Fibroblast of lung (primary cell): ENCODE measurements at regions not wholly inside any gene's neighbourhood (a gene's known extent, or its start where the extent isn't known, plus 50 kb on each side); places are given as distances from the start of the nearest gene placed in this dataset.
"Not testable (repeated sequence)": the region's sequence is repeated elsewhere in the genome, so short reads cannot be mapped to it uniquely, and the experiment has no call there.

Experiments used
- DNase-seq, 2 donors: peaks; one replicate each; pipeline versions ENCODE4 v3.0.0 to v3.0.0-alpha.2; 2010; ENCODE audit warnings: low read depth in 2 of 2
- H2AFZ ChIP-seq: 2 replicates; pipeline ENCODE4 v1.5.1; 2012; ENCODE audit warnings: low read length, control low read depth, inconsistent platforms
- H3K27ac ChIP-seq: 2 replicates; pipeline ENCODE4 v1.5.1; 2011; ENCODE audit warnings: low read length, control low read depth; ENCODE audit not compliant: insufficient read depth
- H3K27me3 ChIP-seq: 2 replicates; pipeline ENCODE4 v1.5.1; 2011; ENCODE audit warnings: mild to moderate bottlenecking, low read length; ENCODE audit not compliant: control insufficient read depth, insufficient read depth
- H3K36me3 ChIP-seq: 2 replicates; pipeline ENCODE4 v1.5.1; 2011; ENCODE audit warnings: low read length; ENCODE audit not compliant: control insufficient read depth, insufficient read depth
- H3K4me1 ChIP-seq: 2 replicates; pipeline ENCODE4 v1.5.1; 2011; ENCODE audit warnings: low read length; ENCODE audit not compliant: control insufficient read depth, insufficient read depth; ENCODE audit errors: extremely low read depth
- H3K4me2 ChIP-seq: 2 replicates; pipeline ENCODE4 v1.5.1; 2011; ENCODE audit warnings: low read length, control low read depth; ENCODE audit not compliant: insufficient read depth; ENCODE audit errors: extremely low read depth
- H3K4me3 ChIP-seq, 4 experiments: fragments of 200-600 bp in 1 of 4; sonication (generic) in 1 of 4; replicated peaks in 1 of 4; 2 replicates each; pipeline ENCODE4 v1.5.1; 2011 to 2016; ENCODE audit warnings: low read length in 4 of 4, low read depth in 3 of 4, mild to moderate bottlenecking in 3 of 4, control low read depth in 2 of 4, inconsistent platforms in 1 of 4, mixed read lengths in 1 of 4; ENCODE audit not compliant: insufficient read depth in 1 of 4; ENCODE audit errors: control extremely low read depth in 1 of 4
- H3K79me2 ChIP-seq: 2 replicates; pipeline ENCODE4 v1.5.1; 2012; ENCODE audit warnings: mild to moderate bottlenecking, low read length, inconsistent platforms; ENCODE audit not compliant: control insufficient read depth, insufficient read depth
- H3K9ac ChIP-seq: 2 replicates; pipeline ENCODE4 v1.5.1; 2011; ENCODE audit warnings: mild to moderate bottlenecking, low read length, control low read depth; ENCODE audit not compliant: insufficient read depth
- H3K9me3 ChIP-seq: 2 replicates; pipeline ENCODE4 v1.5.1; 2012; ENCODE audit warnings: low read depth, low read length; ENCODE audit not compliant: control insufficient read depth, insufficient read depth
- H4K20me1 ChIP-seq: 2 replicates; pipeline ENCODE4 v1.5.1; 2011; ENCODE audit warnings: low read length; ENCODE audit not compliant: control insufficient read depth, insufficient read depth; ENCODE audit errors: extremely low read depth
- EZH2 ChIP-seq: IDR thresholded peaks from 2 replicates; pipeline ENCODE4 v1.5.1; 2012; ENCODE audit warnings: low read length, control low read depth, mild to moderate bottlenecking; ENCODE audit errors: missing control alignments
- TF ChIP-seq, protein P1 (sequence below), 2 donors: IDR thresholded peaks in 1 of 2; conservative IDR thresholded peaks in 1 of 2; 1 replicate in 1 of 2; 2 replicates in 1 of 2; pipeline ENCODE4 v1.5.1; 2011 to 2012; ENCODE audit warnings: low read length in 2 of 2, control low read depth in 1 of 2, inconsistent platforms in 1 of 2, low read depth in 1 of 2, mild to moderate bottlenecking in 1 of 2

DNA sequence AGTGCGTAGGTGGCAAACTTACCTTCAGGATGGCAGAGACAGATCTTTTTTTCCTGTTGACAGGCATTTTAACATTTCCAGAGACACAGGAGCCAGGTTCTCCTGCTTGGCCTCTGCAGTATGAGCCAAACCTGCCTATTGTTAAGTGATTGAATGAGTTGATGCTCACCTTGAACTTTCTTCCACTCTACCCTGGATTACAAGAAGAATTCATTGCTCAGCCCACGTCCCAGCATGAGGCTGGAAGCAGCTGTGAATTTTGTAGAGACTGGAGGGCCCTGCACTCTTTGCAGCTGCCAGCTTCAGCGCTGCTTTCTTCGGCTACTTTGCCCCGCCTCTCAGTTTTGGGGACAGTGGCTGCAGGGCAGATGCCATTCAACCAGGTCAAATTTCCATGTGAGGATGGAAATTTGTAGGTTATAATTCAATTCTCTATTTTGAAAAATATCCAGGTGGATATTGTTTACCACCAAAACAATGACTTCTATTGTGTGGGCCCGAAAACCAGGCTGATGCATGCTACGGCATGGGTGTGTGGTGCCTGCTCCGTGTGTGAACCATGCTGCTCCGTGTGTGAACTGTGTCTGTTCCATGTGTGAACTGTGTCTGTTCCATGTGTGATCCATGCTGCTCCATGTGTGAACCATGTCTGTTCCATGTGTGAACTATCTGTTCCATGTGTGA is 75.2 kb upstream of the METTL9 start:
- Histone ChIP-seq H3K9me3 (no peaks in the 10 kb centered on the region), H3K4me1 (peaks cover 2% of the 10 kb centered on the region), H3K79me2 (peaks cover 5% of the 10 kb centered on the region), H2AFZ (no peak overlapping the region), H3K27me3 (peaks cover 5% of the 10 kb centered on the region), H3K36me3 (no peaks in the 10 kb centered on the region), H3K9ac (no peak overlapping the region), H3K4me3 (no peak overlapping the region), H3K4me2 (no peak overlapping the region), H4K20me1 (no peaks in the 10 kb centered on the region), H3K27ac (no peak overlapping the region)
- TF ChIP-seq EZH2 = no peak
- TF ChIP-seq, protein P1, sequence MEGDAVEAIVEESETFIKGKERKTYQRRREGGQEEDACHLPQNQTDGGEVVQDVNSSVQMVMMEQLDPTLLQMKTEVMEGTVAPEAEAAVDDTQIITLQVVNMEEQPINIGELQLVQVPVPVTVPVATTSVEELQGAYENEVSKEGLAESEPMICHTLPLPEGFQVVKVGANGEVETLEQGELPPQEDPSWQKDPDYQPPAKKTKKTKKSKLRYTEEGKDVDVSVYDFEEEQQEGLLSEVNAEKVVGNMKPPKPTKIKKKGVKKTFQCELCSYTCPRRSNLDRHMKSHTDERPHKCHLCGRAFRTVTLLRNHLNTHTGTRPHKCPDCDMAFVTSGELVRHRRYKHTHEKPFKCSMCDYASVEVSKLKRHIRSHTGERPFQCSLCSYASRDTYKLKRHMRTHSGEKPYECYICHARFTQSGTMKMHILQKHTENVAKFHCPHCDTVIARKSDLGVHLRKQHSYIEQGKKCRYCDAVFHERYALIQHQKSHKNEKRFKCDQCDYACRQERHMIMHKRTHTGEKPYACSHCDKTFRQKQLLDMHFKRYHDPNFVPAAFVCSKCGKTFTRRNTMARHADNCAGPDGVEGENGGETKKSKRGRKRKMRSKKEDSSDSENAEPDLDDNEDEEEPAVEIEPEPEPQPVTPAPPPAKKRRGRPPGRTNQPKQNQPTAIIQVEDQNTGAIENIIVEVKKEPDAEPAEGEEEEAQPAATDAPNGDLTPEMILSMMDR (conservative IDR thresholded peaks at IDR 0.05 in 1 of 2, IDR thresholded peaks at IDR 0.05 in 1 of 2; ENCODE audit: low read depth in 1 of 2, low read length in 2 of 2) = no peak
- DNase-seq = no peak

DNA sequence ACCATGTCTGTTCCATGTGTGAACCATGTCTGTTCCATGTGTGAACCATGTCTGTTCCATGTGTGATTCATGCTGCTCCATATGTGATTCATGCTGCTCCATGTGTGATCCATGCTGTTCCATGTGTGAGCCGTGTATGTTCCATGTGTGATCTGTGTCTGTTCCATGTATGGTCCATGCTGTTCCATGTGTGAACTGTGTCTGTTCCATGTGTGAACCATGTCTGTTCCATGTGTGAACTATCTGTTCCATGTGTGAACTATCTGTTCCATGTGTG is 74.7 kb upstream of the METTL9 start:
- H3K79me2 ChIP-seq, H3K27ac ChIP-seq, H4K20me1 ChIP-seq: not testable (repeated sequence)

DNA sequence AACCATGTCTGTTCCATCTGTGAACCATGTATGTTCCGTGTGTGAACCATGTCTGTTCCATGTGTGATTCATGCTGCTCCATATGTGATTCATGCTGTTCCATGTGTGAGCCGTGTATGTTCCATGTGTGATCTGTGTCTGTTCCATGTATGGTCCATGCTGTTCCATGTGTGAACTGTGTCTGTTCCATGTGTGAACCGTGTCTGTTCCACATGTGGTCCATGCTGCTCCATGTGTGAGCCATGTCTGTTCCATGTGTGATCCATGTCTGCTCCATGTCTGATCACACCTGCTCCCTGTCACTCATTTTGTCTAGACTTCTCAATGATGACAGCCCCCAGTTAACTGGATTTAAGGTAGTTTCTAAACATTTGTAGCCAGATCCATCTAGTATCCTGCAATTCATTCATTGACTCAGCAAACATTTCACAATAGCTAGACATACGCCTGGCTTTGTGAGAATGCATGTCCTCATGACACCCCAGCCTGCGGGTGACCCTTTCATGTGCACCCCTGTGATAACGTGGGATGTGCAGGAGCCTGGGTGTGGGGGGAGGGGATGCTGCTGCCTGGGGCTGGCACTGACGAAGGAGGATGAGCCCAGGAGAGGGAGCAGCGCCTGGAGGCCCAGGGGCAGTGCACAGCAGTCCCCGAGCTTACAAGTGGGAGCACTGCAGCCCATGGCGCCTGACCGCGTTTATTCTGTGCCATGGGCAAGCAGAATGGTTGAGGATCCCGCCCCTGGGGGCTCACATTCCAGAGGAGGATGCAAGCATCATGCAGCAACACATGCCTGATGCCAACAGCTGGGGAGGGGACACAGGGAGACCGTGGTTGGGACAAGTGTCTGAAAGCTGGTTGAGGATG is 74.1 kb upstream of the METTL9 start:
- peak in 1 of 2 donors; percentile 61 for DNase-seq

More for the DNA sequence above, 74.7 kb upstream of the METTL9 start:
- H2AFZ ChIP-seq, H3K4me3 ChIP-seq, H3K27me3 ChIP-seq, H3K9me3 ChIP-seq, H3K4me2 ChIP-seq, H3K9ac ChIP-seq, H3K36me3 ChIP-seq, H3K4me1 ChIP-seq, DNase-seq: not testable (repeated sequence)

DNA sequence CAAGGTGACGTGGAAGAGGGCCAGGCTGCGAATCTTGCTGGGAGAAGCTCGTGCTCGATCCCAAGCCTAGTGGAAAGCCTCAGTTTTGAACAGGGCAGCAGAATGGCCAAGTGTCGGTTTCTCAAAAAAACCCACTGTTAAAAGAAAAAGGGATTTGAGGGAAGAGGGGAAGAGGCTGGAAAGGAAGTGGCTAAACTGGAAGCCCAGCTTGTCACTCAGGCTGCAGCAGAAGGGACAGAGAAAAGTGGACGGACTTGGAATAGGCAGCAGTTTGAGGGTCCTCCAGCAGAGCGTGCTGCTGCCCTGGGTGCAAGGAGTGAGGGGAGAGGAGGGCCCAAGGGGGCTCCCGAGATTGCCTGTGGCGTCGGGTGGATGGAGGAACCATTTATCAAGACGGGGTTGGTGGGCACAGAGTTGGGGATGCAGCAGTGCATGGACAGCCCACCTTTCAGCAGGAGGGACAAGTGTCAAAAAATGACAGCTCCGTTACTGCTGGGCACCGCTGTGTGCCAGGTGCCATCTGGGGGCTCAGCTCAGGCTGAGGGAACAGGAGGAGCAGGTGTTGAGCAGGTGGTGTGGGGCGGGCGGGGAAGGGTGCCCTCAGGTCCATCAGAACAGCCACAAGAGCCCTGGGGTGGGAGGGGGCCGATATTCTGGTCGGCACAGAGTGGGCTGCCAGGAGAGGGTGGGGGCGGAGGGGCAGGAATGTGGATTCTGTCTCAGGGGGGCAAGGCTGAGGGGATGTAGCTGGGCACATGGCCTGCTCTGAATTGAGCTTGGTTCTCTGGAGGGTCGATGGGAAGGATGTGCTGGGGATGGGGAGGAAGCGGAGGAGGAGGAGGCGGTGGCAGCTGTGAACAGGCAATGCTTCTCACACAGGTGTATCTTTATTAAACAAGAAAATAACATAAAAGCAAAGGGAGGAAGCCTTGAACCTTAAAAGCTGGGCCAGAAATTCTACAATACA is 73.1 kb upstream of the METTL9 start:
- H3K4me1 ChIP-seq, H3K79me2 ChIP-seq, H3K9ac ChIP-seq, H3K9me3 ChIP-seq, H3K4me2 ChIP-seq, H3K36me3 ChIP-seq, H3K27ac ChIP-seq, H2AFZ ChIP-seq, H3K4me3 ChIP-seq, DNase-seq, H4K20me1 ChIP-seq, H3K27me3 ChIP-seq: not testable (repeated sequence)

More for the DNA sequence above, 74.1 kb upstream of the METTL9 start:
- H3K9me3 ChIP-seq, H3K27me3 ChIP-seq, H2AFZ ChIP-seq, H3K4me3 ChIP-seq, H3K4me2 ChIP-seq, H3K79me2 ChIP-seq, H3K36me3 ChIP-seq, H3K9ac ChIP-seq, H4K20me1 ChIP-seq, H3K4me1 ChIP-seq, H3K27ac ChIP-seq: not testable (repeated sequence)
